HCT116 (cell line): ENCODE measurements at regions not wholly inside any gene's neighbourhood (a gene's known extent, or its start where the extent isn't known, plus 50 kb on each side); places are given as distances from the start of the nearest gene placed in this dataset.

ENCODE experiments used
- ATAC-seq: fragments of 200-7000 bp; cut with Tn5 transposase; 2 replicates; pipeline ENCODE4 v1.9.1; 2020; ENCODE audit warnings: mild to moderate bottlenecking, moderate library complexity
- BruUV-seq: library from RNA; stranded (reverse); fragments of 400-500 nt; replicated peaks from 2 replicates; lab custom pipeline; 2021; lab: Mats Ljungman, UMichigan
- CTCF ChIA-PET: fragments of 300-600 bp; sonication (Branson Sonifier 250); formaldehyde crosslinking; loops from one replicate; lab custom pipeline; 2021; ENCODE audit warnings: antibody characterized with exemption; lab: Charles Lee
- POLR2A ChIA-PET: fragments of 300-600, 350-600 bp; sonication (Branson Sonifier 250); formaldehyde crosslinking; loops from one replicate; lab custom pipeline; 2021; ENCODE audit warnings: antibody characterized with exemption; lab: Charles Lee
- RAD21 ChIA-PET, 2 experiments: fragments of 300-600 bp; sonication (Branson Sonifier 250); formaldehyde crosslinking; loops; one replicate each; lab custom pipeline; 2023; ENCODE audit warnings: low total read pairs in 2 of 2; ENCODE audit not compliant: uncharacterized antibody in 2 of 2, unreplicated experiment in 2 of 2, low non-redundant PET in 1 of 2; lab: Charles Lee
- DNase-seq: peaks from one replicate; pipeline ENCODE4 v3.0.0-alpha.2; 2010; ENCODE audit warnings: low read depth, low spot score
- H2AFZ ChIP-seq: fragments of 200-600 bp; shearing (Covaris generic), sonication (generic); 2 replicates; pipeline ENCODE4 v1.6.1; 2017; ENCODE audit warnings: low read depth, mixed run types, mixed read lengths, antibody characterized with exemption, low read length; ENCODE audit not compliant: poor library complexity, severe bottlenecking
- H3K27ac ChIP-seq: 2 replicates; pipeline ENCODE4 v1.5.1; 2012; ENCODE audit warnings: low read depth, low read length
- H3K27me3 ChIP-seq: fragments of 200-600 bp; sonication (generic); 2 replicates; pipeline ENCODE4 v1.6.1; 2016; ENCODE audit warnings: mixed run types, low read length, mixed read lengths; ENCODE audit not compliant: insufficient read depth
- H3K36me3 ChIP-seq, 2 experiments: fragments of 200-500 bp in 1 of 2; fragments of 200-600 bp in 1 of 2; sonication (Bioruptor generic) in 1 of 2; sonication (generic) in 1 of 2; 2 replicates each; pipeline versions ENCODE4 v1.5.1 to v1.6.1; 2014 to 2016; ENCODE audit warnings: low read length in 2 of 2, inconsistent platforms in 1 of 2, mixed read lengths in 1 of 2, mixed run types in 1 of 2; ENCODE audit not compliant: insufficient read depth in 2 of 2, control insufficient read depth in 1 of 2
- H3K4me1 ChIP-seq, 2 experiments: fragments of 200-600 bp in 1 of 2; sonication (generic) in 1 of 2; 2 replicates each; pipeline versions ENCODE4 v1.5.1 to v1.6.1; 2012 to 2017; ENCODE audit warnings: low read length in 2 of 2, inconsistent platforms in 1 of 2, mild to moderate bottlenecking in 1 of 2, mixed read lengths in 1 of 2, mixed run types in 1 of 2, moderate library complexity in 1 of 2; ENCODE audit not compliant: insufficient read depth in 2 of 2, control insufficient read depth in 1 of 2
- H3K4me2 ChIP-seq: fragments of 200-600 bp; sonication (generic); 2 replicates; pipeline ENCODE4 v1.6.1; 2017; ENCODE audit warnings: mixed run types, low read length, mixed read lengths
- H3K4me3 ChIP-seq, 2 experiments: fragments of 200-600 bp in 1 of 2; sonication (generic) in 1 of 2; replicated peaks in 1 of 2; 2 replicates each; pipeline ENCODE4 v1.5.1; 2011 to 2016; ENCODE audit warnings: low read length in 2 of 2, control low read depth in 1 of 2, low read depth in 1 of 2, mild to moderate bottlenecking in 1 of 2, mixed read lengths in 1 of 2, mixed run types in 1 of 2
- H3K79me2 ChIP-seq: fragments of 200-600 bp; sonication (generic); 2 replicates; pipeline ENCODE4 v1.6.1; 2017; ENCODE audit warnings: mild to moderate bottlenecking, mixed run types, low read length, moderate library complexity, mixed read lengths; ENCODE audit not compliant: insufficient read depth
- H3K9ac ChIP-seq: fragments of 200-600 bp; sonication (generic); 2 replicates; pipeline ENCODE4 v1.6.1; 2016; ENCODE audit warnings: low read length, mixed read lengths
- H3K9me2 ChIP-seq: fragments of 200-600 bp; sonication (generic), shearing (Covaris generic); 2 replicates; pipeline ENCODE4 v1.6.1; 2017; ENCODE audit warnings: mixed run types, mild to moderate bottlenecking, moderate library complexity; ENCODE audit not compliant: insufficient read depth
- H3K9me3 ChIP-seq, 2 experiments: fragments of 200-500 bp in 1 of 2; fragments of 200-600 bp in 1 of 2; sonication (Bioruptor generic) in 1 of 2; sonication (generic) in 1 of 2; 2 replicates each; pipeline ENCODE4 v1.6.1; 2014 to 2017; ENCODE audit warnings: low read length in 2 of 2, mixed read lengths in 2 of 2, inconsistent platforms in 1 of 2, low read depth in 1 of 2, mild to moderate bottlenecking in 1 of 2, mixed run types in 1 of 2, moderate library complexity in 1 of 2; ENCODE audit not compliant: control insufficient read depth in 1 of 2, insufficient read depth in 1 of 2
- H4K20me1 ChIP-seq: fragments of 200-600 bp; sonication (generic), shearing (Covaris generic); 2 replicates; pipeline ENCODE4 v1.6.1; 2017; ENCODE audit warnings: mixed run types, mild to moderate bottlenecking, moderate library complexity; ENCODE audit not compliant: insufficient read depth
- CBX3 ChIP-seq: IDR thresholded peaks from 2 replicates; pipeline ENCODE4 v1.6.1; 2012; ENCODE audit warnings: low read depth
- EGR1 ChIP-seq: IDR thresholded peaks from 2 replicates; pipeline ENCODE4 v1.6.1; 2012; ENCODE audit warnings: low read depth
- EZH2 ChIP-seq: fragments of 200-600 bp; sonication (generic); IDR thresholded peaks from 2 replicates; pipeline ENCODE4 v1.6.1; 2017; ENCODE audit warnings: antibody characterized with exemption, mixed run types
- EZH2phosphoT487 ChIP-seq: fragments of 200-600 bp; IDR thresholded peaks from 2 replicates; pipeline ENCODE4 v1.6.1; 2018; ENCODE audit warnings: antibody characterized with exemption, borderline replicate concordance
- JUND ChIP-seq: IDR thresholded peaks from 2 replicates; pipeline ENCODE4 v1.6.1; 2012
- RAD21 ChIP-seq: IDR thresholded peaks from 2 replicates; pipeline ENCODE4 v1.6.1; 2012; ENCODE audit warnings: low read depth, mild to moderate bottlenecking
- SIN3A ChIP-seq: IDR thresholded peaks from 2 replicates; pipeline ENCODE4 v1.6.1; 2012; ENCODE audit warnings: low read depth
- YY1 ChIP-seq: IDR thresholded peaks from 2 replicates; pipeline ENCODE4 v1.6.1; 2011; ENCODE audit warnings: low read length, low read depth, moderate library complexity, mild to moderate bottlenecking; ENCODE audit not compliant: insufficient replicate concordance; ENCODE audit errors: extremely low read depth
- intact Hi-C: fragments of 100-400 bp; cut with micrococcal nuclease; formaldehyde crosslinking; loops from 2 replicates; pipeline ENCODE4 v1.10.0; 2022
- TF ChIP-seq, protein P1 (sequence below): IDR thresholded peaks from 2 replicates; pipeline ENCODE4 v1.6.1; 2012
- TF ChIP-seq, protein P2 (sequence below): IDR thresholded peaks from 2 replicates; pipeline ENCODE4 v1.6.1; 2011; ENCODE audit warnings: mild to moderate bottlenecking, low read length, moderate library complexity; ENCODE audit not compliant: insufficient replicate concordance; ENCODE audit errors: extremely low read depth

GRCh38 chr10:81116990-81117389, 579.3 kb downstream of the SH2D4B start:
- POLR2A ChIA-PET, result no interaction called here

DNA sequence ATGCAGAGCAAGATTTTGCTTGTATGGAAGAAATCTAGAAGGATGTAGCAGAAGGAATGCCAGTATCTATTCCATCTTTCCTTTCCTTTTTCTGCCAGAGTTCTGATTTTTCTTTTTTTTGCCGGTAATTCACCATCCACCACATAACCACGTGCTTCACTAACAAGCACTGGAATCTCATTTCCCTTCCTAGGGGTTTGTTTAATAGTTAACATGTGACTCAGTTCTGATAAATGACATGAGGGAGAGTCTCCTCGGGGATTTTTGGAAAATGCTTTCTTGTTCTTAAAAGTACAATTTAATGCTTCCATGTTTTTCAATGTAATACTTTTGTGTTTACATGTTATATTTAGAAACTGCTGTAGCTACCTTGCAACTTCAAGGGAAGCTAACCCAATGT, 590.2 kb downstream of the SH2D4B start:
- no peak overlapping the region for H3K27ac ChIP-seq
- ChIA-PET CTCF (no interaction called here), POLR2A (no interaction called here), RAD21 (no interaction called here)
- no peak for TF ChIP-seq CBX3
- no peak overlapping the region for H2AFZ ChIP-seq
- H3K9me2 ChIP-seq, result no peaks in the 10 kb centered on the region
- no peaks in the 10 kb centered on the region for H3K4me1 ChIP-seq
- no peaks in the 10 kb centered on the region; a peak in 1 of 4 replicates for H3K9me3 ChIP-seq
- no peak overlapping the region for H3K4me2 ChIP-seq
- H3K4me3 ChIP-seq, result no peak overlapping the region
- no peaks in the 10 kb centered on the region for H4K20me1 ChIP-seq
- ATAC-seq (no peak), DNase-seq (no peak)
- no TSS peak for BruUV-seq
- intact Hi-C loops, result no loop called here
- H3K36me3 ChIP-seq, result no peaks in the 10 kb centered on the region
- no peaks in the 10 kb centered on the region for H3K27me3 ChIP-seq
- no peak overlapping the region for H3K9ac ChIP-seq
- H3K79me2 ChIP-seq, result no peaks in the 10 kb centered on the region

More at GRCh38 chr10:81116990-81117389, 579.3 kb downstream of the SH2D4B start:
- no peak overlapping the region for H3K4me2 ChIP-seq
- no peak overlapping the region for H3K9ac ChIP-seq
- no peak overlapping the region for H3K4me3 ChIP-seq
- intact Hi-C loops, result no loop called here
- peaks cover 0 to 6% of the 10 kb centered on the region in 2 experiments; a peak in 1 of 4 replicates for H3K9me3 ChIP-seq
- no peak overlapping the region for H3K27ac ChIP-seq
- H3K27me3 ChIP-seq, result no peaks in the 10 kb centered on the region
- no TSS peak for BruUV-seq
- no peaks in the 10 kb centered on the region for H3K36me3 ChIP-seq
- H3K4me1 ChIP-seq, result no peaks in the 10 kb centered on the region
- H3K79me2 ChIP-seq, result no peaks in the 10 kb centered on the region
- no peak for TF ChIP-seq JUND
- no peak for TF ChIP-seq SIN3A
- TF ChIP-seq CBX3, result no peak
- no peak for TF ChIP-seq EGR1
- TF ChIP-seq, protein P1, sequence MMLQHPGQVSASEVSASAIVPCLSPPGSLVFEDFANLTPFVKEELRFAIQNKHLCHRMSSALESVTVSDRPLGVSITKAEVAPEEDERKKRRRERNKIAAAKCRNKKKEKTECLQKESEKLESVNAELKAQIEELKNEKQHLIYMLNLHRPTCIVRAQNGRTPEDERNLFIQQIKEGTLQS, result no peak
- no peak for TF ChIP-seq EZH2
- TF ChIP-seq, protein P2, sequence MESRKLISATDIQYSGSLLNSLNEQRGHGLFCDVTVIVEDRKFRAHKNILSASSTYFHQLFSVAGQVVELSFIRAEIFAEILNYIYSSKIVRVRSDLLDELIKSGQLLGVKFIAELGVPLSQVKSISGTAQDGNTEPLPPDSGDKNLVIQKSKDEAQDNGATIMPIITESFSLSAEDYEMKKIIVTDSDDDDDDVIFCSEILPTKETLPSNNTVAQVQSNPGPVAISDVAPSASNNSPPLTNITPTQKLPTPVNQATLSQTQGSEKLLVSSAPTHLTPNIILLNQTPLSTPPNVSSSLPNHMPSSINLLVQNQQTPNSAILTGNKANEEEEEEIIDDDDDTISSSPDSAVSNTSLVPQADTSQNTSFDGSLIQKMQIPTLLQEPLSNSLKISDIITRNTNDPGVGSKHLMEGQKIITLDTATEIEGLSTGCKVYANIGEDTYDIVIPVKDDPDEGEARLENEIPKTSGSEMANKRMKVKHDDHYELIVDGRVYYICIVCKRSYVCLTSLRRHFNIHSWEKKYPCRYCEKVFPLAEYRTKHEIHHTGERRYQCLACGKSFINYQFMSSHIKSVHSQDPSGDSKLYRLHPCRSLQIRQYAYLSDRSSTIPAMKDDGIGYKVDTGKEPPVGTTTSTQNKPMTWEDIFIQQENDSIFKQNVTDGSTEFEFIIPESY, result no peak
- TF ChIP-seq EZH2phosphoT487, result no peak
- TF ChIP-seq RAD21, result no peak
- TF ChIP-seq YY1, result no peak
- TF ChIP-seq, all 23 proteins: peak for 0
- CTCF ChIA-PET, result no interaction called here
- no peak for ATAC-seq
- no peak for DNase-seq
- RAD21 ChIA-PET, result no interaction called here
- no peak overlapping the region for H2AFZ ChIP-seq
- no peaks in the 10 kb centered on the region for H3K9me2 ChIP-seq
- H4K20me1 ChIP-seq, result no peaks in the 10 kb centered on the region
